ENCODE measurements at regions not wholly inside any gene's neighbourhood (a gene's known extent, or its start where the extent isn't known, plus 50 kb on each side); places are given as distances from the start of the nearest gene placed in this dataset.

GRCh38 chr2:220226546-220226945, 599.1 kb downstream of the SLC4A3 start:
- H3K9me3 ChIP-seq (ENCODE audit: control insufficient read depth in 1 of 2, insufficient read depth in 1 of 2, low read length in 2 of 2), result no peaks in the 10 kb centered on the region
- no peak overlapping the region for H3K27ac ChIP-seq (ENCODE audit: low read depth in 1 of 2, low read length in 2 of 2)
- Mint-ChIP-seq H3K4me1 (ENCODE audit: low read depth) (no peaks in the 10 kb centered on the region), H3K4me3 (no peak overlapping the region), H3K36me3 (ENCODE audit: low read depth) (no peaks in the 10 kb centered on the region), H3K9me3 (peaks cover 1% of the 10 kb centered on the region), H3K27ac (no peak overlapping the region), H3K27me3 (no peaks in the 10 kb centered on the region)
- intact Hi-C loops (cut with DNase I, micrococcal nuclease), result no loop called here
- no peak overlapping the region for H3K4me3 ChIP-seq (ENCODE audit: low read length)
- no peaks in the 10 kb centered on the region for H3K4me1 ChIP-seq (ENCODE audit: insufficient read depth, low read length)
- H3K36me3 ChIP-seq (ENCODE audit: insufficient read depth, low read length), result no peaks in the 10 kb centered on the region
- CTCF ChIA-PET, result no interaction called here
- DNase-seq, result no peak
- POLR2A ChIA-PET, result no interaction called here
- H3K27me3 ChIP-seq (ENCODE audit: control insufficient read depth in 1 of 2, insufficient read depth in 2 of 2, low read length in 2 of 2), result no peaks in the 10 kb centered on the region
- no peak for ATAC-seq (ENCODE audit: poor library complexity)
- no peak for TF ChIP-seq CTCF (IDR thresholded peaks at IDR 0.05)

GRCh38 chr2:220227266-220227920, 600.0 kb downstream of the SLC4A3 start:
- POLR2A ChIA-PET, result no interaction called here

GRCh38 chr2:220228310-220229006, 601.0 kb downstream of the SLC4A3 start:
- no peak overlapping the region for H3K27ac Mint-ChIP-seq
- no peaks in the 10 kb centered on the region for H3K9me3 ChIP-seq (ENCODE audit: control insufficient read depth in 1 of 2, insufficient read depth in 1 of 2, low read length in 2 of 2)
- ATAC-seq (ENCODE audit: poor library complexity) (no peak), DNase-seq (no peak)
- H3K36me3 Mint-ChIP-seq (ENCODE audit: low read depth), result no peaks in the 10 kb centered on the region
- H3K9me3 Mint-ChIP-seq, result peaks cover 1% of the 10 kb centered on the region
- ChIA-PET POLR2A (no interaction called here), CTCF (no interaction called here)
- TF ChIP-seq CTCF (IDR thresholded peaks at IDR 0.05), result no peak
- H3K27ac ChIP-seq (ENCODE audit: low read depth in 1 of 2, low read length in 2 of 2), result no peak overlapping the region
- H3K27me3 Mint-ChIP-seq, result no peaks in the 10 kb centered on the region
- H3K4me3 ChIP-seq (ENCODE audit: low read length), result no peak overlapping the region
- no peaks in the 10 kb centered on the region for H3K4me1 Mint-ChIP-seq (ENCODE audit: low read depth)
- H3K4me3 Mint-ChIP-seq, result no peak overlapping the region
- no peaks in the 10 kb centered on the region for H3K27me3 ChIP-seq (ENCODE audit: control insufficient read depth in 1 of 2, insufficient read depth in 2 of 2, low read length in 2 of 2)
- intact Hi-C loops (cut with DNase I, micrococcal nuclease), result no loop called here
- no peaks in the 10 kb centered on the region for H3K4me1 ChIP-seq (ENCODE audit: insufficient read depth, low read length)
- H3K36me3 ChIP-seq (ENCODE audit: insufficient read depth, low read length), result no peaks in the 10 kb centered on the region

More at GRCh38 chr2:220227266-220227920, 600.0 kb downstream of the SLC4A3 start:
- H3K4me3 ChIP-seq (ENCODE audit: low read length), result no peak overlapping the region
- H3K27ac ChIP-seq (ENCODE audit: low read depth in 1 of 2, low read length in 2 of 2), result no peak overlapping the region
- no peak overlapping the region for H3K27ac Mint-ChIP-seq
- no peaks in the 10 kb centered on the region for H3K4me1 Mint-ChIP-seq (ENCODE audit: low read depth)
- peaks cover 1% of the 10 kb centered on the region for H3K9me3 Mint-ChIP-seq
- H3K27me3 ChIP-seq (ENCODE audit: control insufficient read depth in 1 of 2, insufficient read depth in 2 of 2, low read length in 2 of 2), result no peaks in the 10 kb centered on the region
- TF ChIP-seq CTCF (IDR thresholded peaks at IDR 0.05), result no peak
- H3K36me3 ChIP-seq (ENCODE audit: insufficient read depth, low read length), result no peaks in the 10 kb centered on the region
- DNase-seq (no peak), ATAC-seq (ENCODE audit: poor library complexity) (no peak)
- H3K36me3 Mint-ChIP-seq (ENCODE audit: low read depth), result no peaks in the 10 kb centered on the region
- H3K9me3 ChIP-seq (ENCODE audit: control insufficient read depth in 1 of 2, insufficient read depth in 1 of 2, low read length in 2 of 2), result no peaks in the 10 kb centered on the region
- intact Hi-C loops (cut with DNase I, micrococcal nuclease), result no loop called here
- CTCF ChIA-PET, result no interaction called here
- no peaks in the 10 kb centered on the region for H3K27me3 Mint-ChIP-seq
- H3K4me1 ChIP-seq (ENCODE audit: insufficient read depth, low read length), result no peaks in the 10 kb centered on the region
- H3K4me3 Mint-ChIP-seq, result no peak overlapping the region
